MCF 10A (cell line): ENCODE measurements at regions not wholly inside any gene's neighbourhood (a gene's known extent, or its start where the extent isn't known, plus 50 kb on each side); places are given as distances from the start of the nearest gene placed in this dataset.

ENCODE experiments used
- BruUV-seq: library from RNA; stranded (reverse); fragments of 400-500 nt; replicated peaks from 2 replicates; lab custom pipeline; 2021; lab: Mats Ljungman, UMichigan
- CTCF ChIA-PET: fragments of 300-600 bp; sonication (Branson Sonifier 250); formaldehyde crosslinking; extraction: SDS; loops from one replicate; lab custom pipeline; 2021; ENCODE audit warnings: antibody characterized with exemption, inconsistent platforms; lab: Yijun Ruan, JAX
- POLR2A ChIA-PET: fragments of 300-600, 350-650 bp; sonication (Branson Sonifier 250); formaldehyde crosslinking; extraction: SDS; loops from one replicate; lab custom pipeline; 2020; ENCODE audit warnings: antibody characterized with exemption, inconsistent platforms; lab: Yijun Ruan, JAX
- DNase-seq: peaks from one replicate; pipeline ENCODE4 v3.0.0-alpha.2; 2018; ENCODE audit not compliant: unreplicated experiment
- H3K27ac Mint-ChIP-seq: one replicate; pipeline ENCODE4 v1.8.0; 2022; ENCODE audit warnings: mild to moderate bottlenecking, low read depth, mixed read lengths; ENCODE audit not compliant: unreplicated experiment
- H3K27me3 Mint-ChIP-seq: one replicate; pipeline ENCODE4 v1.8.0; 2022; ENCODE audit warnings: mixed read lengths; ENCODE audit not compliant: insufficient read depth, unreplicated experiment
- H3K36me3 Mint-ChIP-seq: one replicate; pipeline ENCODE4 v1.8.0; 2022; ENCODE audit warnings: mild to moderate bottlenecking, moderate library complexity, mixed read lengths; ENCODE audit not compliant: insufficient read depth, unreplicated experiment
- H3K4me1 Mint-ChIP-seq: one replicate; pipeline ENCODE4 v1.8.0; 2022; ENCODE audit warnings: mixed read lengths; ENCODE audit not compliant: insufficient read depth, unreplicated experiment
- H3K4me3 Mint-ChIP-seq: one replicate; pipeline ENCODE4 v1.8.0; 2022; ENCODE audit warnings: mild to moderate bottlenecking, moderate library complexity, mixed read lengths; ENCODE audit not compliant: unreplicated experiment
- H3K9me3 Mint-ChIP-seq: one replicate; pipeline ENCODE4 v1.8.0; 2022; ENCODE audit warnings: mixed read lengths; ENCODE audit not compliant: unreplicated experiment
- CTCF ChIP-seq: fragments of 200-600 bp; IDR thresholded peaks from one replicate; pipeline ENCODE4 v1.8.0; 2022; ENCODE audit warnings: antibody characterized with exemption, mild to moderate bottlenecking; ENCODE audit not compliant: unreplicated experiment
- intact Hi-C: fragments of 100-400 bp; cut with micrococcal nuclease; formaldehyde crosslinking; loops from 2 replicates; pipeline ENCODE4 v1.14.1; 2022

GRCh38 chr11:133695387-133695786, 149.9 kb downstream of the SPATA19 start:
- intact Hi-C loops, result no loop called here
- Mint-ChIP-seq H3K9me3 (peaks cover 10% of the 10 kb centered on the region), H3K4me1 (no peaks in the 10 kb centered on the region), H3K36me3 (no peaks in the 10 kb centered on the region), H3K4me3 (no peak overlapping the region), H3K27me3 (no peaks in the 10 kb centered on the region), H3K27ac (no peak overlapping the region)
- ChIA-PET POLR2A (no interaction called here), CTCF (no interaction called here)
- no peak for DNase-seq
- no peak for TF ChIP-seq CTCF
- no TSS peak for BruUV-seq

- POLR2A ChIA-PET, result no interaction called here
- CTCF ChIA-PET, result no interaction called here
These were observed 150.6 kb downstream of the SPATA19 start for GRCh38 chr11:133694701-133695100.

GRCh38 chr11:133693110-133693509, 152.2 kb downstream of the SPATA19 start:
- POLR2A ChIA-PET, result no interaction called here
- H3K27me3 Mint-ChIP-seq, result no peaks in the 10 kb centered on the region
- no peaks in the 10 kb centered on the region for H3K36me3 Mint-ChIP-seq
- no peak for DNase-seq
- TF ChIP-seq CTCF, result no peak
- CTCF ChIA-PET, result interaction anchor here (0.6 kb wide), 1 partner anchor 35 kb away, joined by 3 read pairs; no protein-coding TSS in a partner anchor
- intact Hi-C loops, result no loop called here
- no peaks in the 10 kb centered on the region for H3K9me3 Mint-ChIP-seq
- BruUV-seq, result no TSS peak
- no peaks in the 10 kb centered on the region for H3K4me1 Mint-ChIP-seq
- H3K27ac Mint-ChIP-seq, result no peak overlapping the region
- no peak overlapping the region for H3K4me3 Mint-ChIP-seq

More at GRCh38 chr11:133694701-133695100, 150.6 kb downstream of the SPATA19 start:
- H3K9me3 Mint-ChIP-seq, result peaks cover 10% of the 10 kb centered on the region
- intact Hi-C loops, result no loop called here
- H3K4me3 Mint-ChIP-seq, result no peak overlapping the region
- no peaks in the 10 kb centered on the region for H3K36me3 Mint-ChIP-seq
- no peaks in the 10 kb centered on the region for H3K4me1 Mint-ChIP-seq
- DNase-seq, result no peak
- H3K27me3 Mint-ChIP-seq, result no peaks in the 10 kb centered on the region
- TF ChIP-seq CTCF, result no peak
- no TSS peak for BruUV-seq
- no peak overlapping the region for H3K27ac Mint-ChIP-seq

- intact Hi-C loops, result no loop called here
- H3K27me3 Mint-ChIP-seq, result peaks cover 2% of the 10 kb centered on the region
- ChIA-PET CTCF (interaction anchor here (0.6 kb wide), 1 partner anchor 35 kb away, joined by 3 read pairs; no protein-coding TSS in a partner anchor), POLR2A (no interaction called here)
- H3K27ac Mint-ChIP-seq, result no peak overlapping the region
- no peak for TF ChIP-seq CTCF
- DNase-seq, result no peak
- no peak overlapping the region for H3K4me3 Mint-ChIP-seq
- H3K4me1 Mint-ChIP-seq, result no peaks in the 10 kb centered on the region
- no peaks in the 10 kb centered on the region for H3K9me3 Mint-ChIP-seq
- no TSS peak for BruUV-seq
- no peaks in the 10 kb centered on the region for H3K36me3 Mint-ChIP-seq
These were observed 153.0 kb downstream of the SPATA19 start for GRCh38 chr11:133692126-133692934.
